ENCODE measurements at regions not wholly inside any gene's neighbourhood (a gene's known extent, or its start where the extent isn't known, plus 50 kb on each side); places are given as distances from the start of the nearest gene placed in this dataset.

DNA sequence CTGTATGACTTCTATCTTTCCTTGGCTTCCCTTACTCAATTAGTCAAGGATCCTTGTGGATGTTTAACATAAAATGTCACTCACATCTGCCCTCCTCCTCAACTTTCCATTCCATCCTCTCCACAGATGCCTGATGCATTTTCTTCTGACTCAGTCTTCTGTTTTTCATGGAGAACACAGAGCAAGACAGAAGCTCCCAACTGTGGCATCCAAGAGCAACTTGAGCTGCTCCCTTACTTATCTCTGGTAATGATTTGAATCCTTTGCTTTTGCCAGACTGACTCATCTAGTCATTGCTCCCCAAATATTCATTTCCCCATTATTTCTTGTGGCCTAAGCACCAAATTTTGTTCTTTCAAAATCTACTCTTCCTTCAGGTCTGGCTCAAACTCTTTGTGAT, 120.6 kb downstream of the LYPLAL1 start:
- Histone ChIP-seq H4K20me1 (ENCODE audit: insufficient read depth) (no peaks in the 10 kb centered on the region), H3K79me2 (ENCODE audit: insufficient read depth, low read length) (no peaks in the 10 kb centered on the region), H3K27me3 (ENCODE audit: insufficient read depth, low read length) (no peaks in the 10 kb centered on the region), H3K9me2 (ENCODE audit: insufficient read depth) (no peaks in the 10 kb centered on the region), H3K36me3 (ENCODE audit: control insufficient read depth in 1 of 2, insufficient read depth in 2 of 2, low read length in 2 of 2) (no peaks in the 10 kb centered on the region), H2AFZ (ENCODE audit: low read depth, low read length, poor library complexity, severe bottlenecking) (no peak overlapping the region), H3K4me3 (replicated peaks in 1 of 2; ENCODE audit: low read depth in 1 of 2, low read length in 2 of 2) (no peak overlapping the region), H3K27ac (ENCODE audit: low read depth, low read length) (no peak overlapping the region), H3K4me1 (ENCODE audit: control insufficient read depth in 1 of 2, insufficient read depth in 2 of 2, low read length in 2 of 2) (no peaks in the 10 kb centered on the region), H3K9ac (ENCODE audit: low read length) (no peak overlapping the region), H3K9me3 (ENCODE audit: control insufficient read depth in 1 of 2, insufficient read depth in 1 of 2, low read depth in 1 of 2, low read length in 2 of 2) (no peaks in the 10 kb centered on the region), H3K4me2 (ENCODE audit: low read length) (no peak overlapping the region)
- DNase-seq (ENCODE audit: low read depth, low spot score) (no peak), ATAC-seq (no peak)
- CTCF ChIA-PET, result no interaction called here
- BruUV-seq (replicated peaks), result no TSS peak
- RAD21 ChIA-PET (ENCODE audit: low non-redundant PET in 1 of 2, low total read pairs in 2 of 2, uncharacterized antibody in 2 of 2, unreplicated experiment in 2 of 2), result no interaction called here
- TF ChIP-seq POLR2AphosphoS5 (IDR thresholded peaks at IDR 0.05; ENCODE audit: low read depth, low read length), result no peak
- no peak for TF ChIP-seq SIN3A (IDR thresholded peaks at IDR 0.05; ENCODE audit: low read depth)
- no peak for TF ChIP-seq ZFX (IDR thresholded peaks at IDR 0.05)
- intact Hi-C loops (cut with micrococcal nuclease), result no loop called here
- POLR2A ChIA-PET, result no interaction called here

DNA sequence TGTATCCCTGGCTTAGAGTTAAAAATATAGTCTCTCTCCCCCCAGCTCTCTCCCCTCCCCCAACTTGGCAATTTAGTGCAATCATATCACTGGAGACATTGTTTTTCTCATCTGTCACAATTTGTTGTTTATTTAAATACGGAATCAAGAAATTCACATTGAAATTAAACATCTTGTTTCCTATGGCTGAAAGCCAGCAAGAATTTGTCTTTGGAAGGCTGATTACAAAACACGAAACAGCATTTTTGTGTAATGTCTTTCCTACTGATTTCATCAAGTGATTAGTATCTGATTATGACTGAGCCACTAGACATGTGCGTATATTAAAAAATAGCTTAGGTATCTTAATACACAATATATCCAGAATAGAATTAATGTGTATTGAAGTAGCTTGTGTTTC, 119.7 kb downstream of the LYPLAL1 start:
- ATAC-seq, result no peak
- DNase-seq (ENCODE audit: low read depth, low spot score), result no peak
- Histone ChIP-seq H3K27ac (ENCODE audit: low read depth, low read length) (no peak overlapping the region), H3K9ac (ENCODE audit: low read length) (no peak overlapping the region), H4K20me1 (ENCODE audit: insufficient read depth) (no peaks in the 10 kb centered on the region), H3K9me2 (ENCODE audit: insufficient read depth) (no peaks in the 10 kb centered on the region), H3K27me3 (ENCODE audit: insufficient read depth, low read length) (no peaks in the 10 kb centered on the region), H3K36me3 (ENCODE audit: control insufficient read depth in 1 of 2, insufficient read depth in 2 of 2, low read length in 2 of 2) (no peaks in the 10 kb centered on the region), H2AFZ (ENCODE audit: low read depth, low read length, poor library complexity, severe bottlenecking) (no peak overlapping the region), H3K4me2 (ENCODE audit: low read length) (no peak overlapping the region), H3K9me3 (ENCODE audit: control insufficient read depth in 1 of 2, insufficient read depth in 1 of 2, low read depth in 1 of 2, low read length in 2 of 2) (no peaks in the 10 kb centered on the region), H3K4me1 (ENCODE audit: control insufficient read depth in 1 of 2, insufficient read depth in 2 of 2, low read length in 2 of 2) (no peaks in the 10 kb centered on the region), H3K79me2 (ENCODE audit: insufficient read depth, low read length) (no peaks in the 10 kb centered on the region), H3K4me3 (replicated peaks in 1 of 2; ENCODE audit: low read depth in 1 of 2, low read length in 2 of 2) (no peak overlapping the region)
- TF ChIP-seq CEBPB (IDR thresholded peaks at IDR 0.05; ENCODE audit: low read depth), result no peak
- TF ChIP-seq, protein P1, sequence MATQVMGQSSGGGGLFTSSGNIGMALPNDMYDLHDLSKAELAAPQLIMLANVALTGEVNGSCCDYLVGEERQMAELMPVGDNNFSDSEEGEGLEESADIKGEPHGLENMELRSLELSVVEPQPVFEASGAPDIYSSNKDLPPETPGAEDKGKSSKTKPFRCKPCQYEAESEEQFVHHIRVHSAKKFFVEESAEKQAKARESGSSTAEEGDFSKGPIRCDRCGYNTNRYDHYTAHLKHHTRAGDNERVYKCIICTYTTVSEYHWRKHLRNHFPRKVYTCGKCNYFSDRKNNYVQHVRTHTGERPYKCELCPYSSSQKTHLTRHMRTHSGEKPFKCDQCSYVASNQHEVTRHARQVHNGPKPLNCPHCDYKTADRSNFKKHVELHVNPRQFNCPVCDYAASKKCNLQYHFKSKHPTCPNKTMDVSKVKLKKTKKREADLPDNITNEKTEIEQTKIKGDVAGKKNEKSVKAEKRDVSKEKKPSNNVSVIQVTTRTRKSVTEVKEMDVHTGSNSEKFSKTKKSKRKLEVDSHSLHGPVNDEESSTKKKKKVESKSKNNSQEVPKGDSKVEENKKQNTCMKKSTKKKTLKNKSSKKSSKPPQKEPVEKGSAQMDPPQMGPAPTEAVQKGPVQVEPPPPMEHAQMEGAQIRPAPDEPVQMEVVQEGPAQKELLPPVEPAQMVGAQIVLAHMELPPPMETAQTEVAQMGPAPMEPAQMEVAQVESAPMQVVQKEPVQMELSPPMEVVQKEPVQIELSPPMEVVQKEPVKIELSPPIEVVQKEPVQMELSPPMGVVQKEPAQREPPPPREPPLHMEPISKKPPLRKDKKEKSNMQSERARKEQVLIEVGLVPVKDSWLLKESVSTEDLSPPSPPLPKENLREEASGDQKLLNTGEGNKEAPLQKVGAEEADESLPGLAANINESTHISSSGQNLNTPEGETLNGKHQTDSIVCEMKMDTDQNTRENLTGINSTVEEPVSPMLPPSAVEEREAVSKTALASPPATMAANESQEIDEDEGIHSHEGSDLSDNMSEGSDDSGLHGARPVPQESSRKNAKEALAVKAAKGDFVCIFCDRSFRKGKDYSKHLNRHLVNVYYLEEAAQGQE (IDR thresholded peaks at IDR 0.05; ENCODE audit: low read depth), result no peak
- no peak for TF ChIP-seq POLR2A (IDR thresholded peaks at IDR 0.05; ENCODE audit: borderline replicate concordance, extremely low read depth, insufficient read depth, insufficient read length)
- no peak for TF ChIP-seq EZH2 (IDR thresholded peaks at IDR 0.05)
- ChIA-PET RAD21 (ENCODE audit: low non-redundant PET in 1 of 2, low total read pairs in 2 of 2, uncharacterized antibody in 2 of 2, unreplicated experiment in 2 of 2) (no interaction called here), CTCF (no interaction called here), POLR2A (no interaction called here)
- intact Hi-C loops (cut with micrococcal nuclease), result no loop called here
- no TSS peak for BruUV-seq (replicated peaks)

All from HCT116 (cell line).